Caco-2 (cell line): ENCODE measurements at regions not wholly inside any gene's neighbourhood (a gene's known extent, or its start where the extent isn't known, plus 50 kb on each side); places are given as distances from the start of the nearest gene placed in this dataset.

ENCODE experiments used
- BruUV-seq: library from RNA; stranded (reverse); fragments of 400-500 nt; replicated peaks from 2 replicates; lab custom pipeline; 2021; lab: Mats Ljungman, UMichigan
- CTCF ChIA-PET: fragments of 300-600 bp; sonication (Branson Sonifier 250); formaldehyde crosslinking; loops from one replicate; lab custom pipeline; 2022; ENCODE audit warnings: antibody characterized with exemption; lab: Charles Lee
- POLR2A ChIA-PET: fragments of 300-600 bp; sonication (Branson Sonifier 250); formaldehyde crosslinking; loops from one replicate; lab custom pipeline; 2022; ENCODE audit warnings: antibody characterized with exemption; lab: Charles Lee
- DNase-seq, 2 experiments: peaks; one replicate each; pipeline versions ENCODE4 v3.0.0 to v3.0.0-alpha.2; 2020 to 2022
- H3K27me3 ChIP-seq: replicated peaks from 2 replicates; pipeline ENCODE4 v1.6.0; 2011; ENCODE audit warnings: low read length; ENCODE audit not compliant: control insufficient read depth, insufficient read depth
- H3K36me3 ChIP-seq: 2 replicates; pipeline ENCODE4 v1.5.1; 2011; ENCODE audit warnings: low read length; ENCODE audit not compliant: control insufficient read depth, insufficient read depth
- H3K4me1 ChIP-seq: fragments of 250-450 bp; sonication (Bioruptor Pico); 2 replicates; pipeline ENCODE4 v1.5.1; 2020; ENCODE audit warnings: mild to moderate bottlenecking
- H3K4me3 ChIP-seq: 2 replicates; pipeline ENCODE4 v1.5.1; 2011; ENCODE audit warnings: low read depth, mild to moderate bottlenecking, control low read depth, low read length
- H3K9me3 ChIP-seq: fragments of 250-450 bp; sonication (Bioruptor Pico); 2 replicates; pipeline ENCODE4 v1.5.1; 2020; ENCODE audit warnings: mild to moderate bottlenecking, moderate library complexity
- H3K27ac Mint-ChIP-seq: one replicate; pipeline ENCODE4 v1.8.0; 2022; ENCODE audit warnings: mixed read lengths; ENCODE audit not compliant: unreplicated experiment
- H3K27me3 Mint-ChIP-seq: one replicate; pipeline ENCODE4 v1.8.0; 2022; ENCODE audit warnings: mixed read lengths; ENCODE audit not compliant: insufficient read depth, unreplicated experiment
- H3K36me3 Mint-ChIP-seq: one replicate; pipeline ENCODE4 v1.8.0; 2022; ENCODE audit warnings: mild to moderate bottlenecking, mixed read lengths; ENCODE audit not compliant: insufficient read depth, unreplicated experiment
- H3K4me1 Mint-ChIP-seq: one replicate; pipeline ENCODE4 v1.8.0; 2022; ENCODE audit warnings: low read depth, mixed read lengths; ENCODE audit not compliant: unreplicated experiment
- H3K4me3 Mint-ChIP-seq: one replicate; pipeline ENCODE4 v1.8.0; 2022; ENCODE audit warnings: mild to moderate bottlenecking, moderate library complexity, mixed read lengths; ENCODE audit not compliant: unreplicated experiment
- H3K9me3 Mint-ChIP-seq: one replicate; pipeline ENCODE4 v1.8.0; 2022; ENCODE audit warnings: mixed read lengths; ENCODE audit not compliant: unreplicated experiment
- intact Hi-C: fragments of 100-400 bp; cut with micrococcal nuclease; formaldehyde crosslinking; loops from one replicate; pipeline ENCODE4 v1.10.0; 2022; ENCODE audit not compliant: unreplicated experiment
- TF ChIP-seq, protein P1 (sequence below), 2 experiments: fragments of 200-600 bp in 1 of 2; IDR thresholded peaks; 1 replicate in 1 of 2; 2 replicates in 1 of 2; pipeline versions ENCODE4 v1.5.1 to v1.8.0; 2011 to 2022; ENCODE audit warnings: antibody characterized with exemption in 1 of 2, control low read depth in 1 of 2, inconsistent platforms in 1 of 2, low read depth in 1 of 2, low read length in 1 of 2, mild to moderate bottlenecking in 1 of 2, moderate library complexity in 1 of 2; ENCODE audit not compliant: insufficient read depth in 1 of 2, severe bottlenecking in 1 of 2, unreplicated experiment in 1 of 2

DNA sequence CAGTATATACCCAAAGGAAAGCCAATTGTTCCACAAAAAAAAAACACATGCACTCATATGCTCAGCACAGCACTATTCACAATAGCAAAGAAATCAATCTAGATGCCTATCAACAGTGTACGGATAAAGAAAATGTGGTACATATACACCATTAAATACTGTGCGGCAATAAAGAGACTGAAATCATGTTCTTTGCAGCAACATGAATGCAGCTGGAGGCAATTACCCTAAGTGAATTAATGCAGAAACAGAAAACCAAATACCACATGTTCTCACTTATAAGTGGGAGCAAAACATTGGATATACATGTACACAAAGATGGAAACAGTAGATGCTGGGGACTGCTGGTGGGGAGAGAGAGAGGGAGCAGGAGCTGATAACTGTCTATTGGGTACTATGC, 124.2 kb upstream of the AADACL2 start:
- no peaks in the 10 kb centered on the region for H3K36me3 ChIP-seq

DNA sequence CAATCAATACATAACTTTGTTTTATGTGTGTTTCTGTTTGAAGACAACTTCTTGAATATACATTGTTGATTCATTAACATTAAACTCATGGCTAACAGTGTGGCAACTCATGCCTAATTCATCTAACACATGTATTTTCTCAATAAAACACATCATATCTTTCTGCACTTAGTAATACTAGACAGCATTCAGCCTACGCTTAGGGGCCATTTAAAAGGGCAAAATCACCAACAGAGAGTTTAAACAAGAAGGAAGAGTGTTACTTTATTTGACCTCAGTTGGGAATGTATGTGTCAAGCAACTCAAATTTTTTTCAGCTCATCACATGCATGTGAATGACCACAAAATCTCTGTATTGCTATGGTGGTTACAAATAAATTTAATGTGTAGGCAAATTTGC, 128.8 kb upstream of the AADACL2 start:
- Histone ChIP-seq H3K4me1 (no peaks in the 10 kb centered on the region), H3K36me3 (no peaks in the 10 kb centered on the region), H3K9me3 (no peaks in the 10 kb centered on the region), H3K27me3 (no peaks in the 10 kb centered on the region), H3K4me3 (no peak overlapping the region)
- DNase-seq: no peak
- intact Hi-C loops: no loop called here
- no peaks in the 10 kb centered on the region for H3K4me1 Mint-ChIP-seq
- no peaks in the 10 kb centered on the region for H3K36me3 Mint-ChIP-seq
- BruUV-seq: no TSS peak
- H3K27ac Mint-ChIP-seq: no peak overlapping the region
- ChIA-PET POLR2A (no interaction called here), CTCF (no interaction called here)
- no peaks in the 10 kb centered on the region for H3K27me3 Mint-ChIP-seq
- H3K9me3 Mint-ChIP-seq: peaks cover 11% of the 10 kb centered on the region
- H3K4me3 Mint-ChIP-seq: no peak overlapping the region
- TF ChIP-seq, protein P1, sequence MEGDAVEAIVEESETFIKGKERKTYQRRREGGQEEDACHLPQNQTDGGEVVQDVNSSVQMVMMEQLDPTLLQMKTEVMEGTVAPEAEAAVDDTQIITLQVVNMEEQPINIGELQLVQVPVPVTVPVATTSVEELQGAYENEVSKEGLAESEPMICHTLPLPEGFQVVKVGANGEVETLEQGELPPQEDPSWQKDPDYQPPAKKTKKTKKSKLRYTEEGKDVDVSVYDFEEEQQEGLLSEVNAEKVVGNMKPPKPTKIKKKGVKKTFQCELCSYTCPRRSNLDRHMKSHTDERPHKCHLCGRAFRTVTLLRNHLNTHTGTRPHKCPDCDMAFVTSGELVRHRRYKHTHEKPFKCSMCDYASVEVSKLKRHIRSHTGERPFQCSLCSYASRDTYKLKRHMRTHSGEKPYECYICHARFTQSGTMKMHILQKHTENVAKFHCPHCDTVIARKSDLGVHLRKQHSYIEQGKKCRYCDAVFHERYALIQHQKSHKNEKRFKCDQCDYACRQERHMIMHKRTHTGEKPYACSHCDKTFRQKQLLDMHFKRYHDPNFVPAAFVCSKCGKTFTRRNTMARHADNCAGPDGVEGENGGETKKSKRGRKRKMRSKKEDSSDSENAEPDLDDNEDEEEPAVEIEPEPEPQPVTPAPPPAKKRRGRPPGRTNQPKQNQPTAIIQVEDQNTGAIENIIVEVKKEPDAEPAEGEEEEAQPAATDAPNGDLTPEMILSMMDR (IDR thresholded peaks at IDR 0.05; ENCODE audit: insufficient read depth in 1 of 2, low read depth in 1 of 2, low read length in 1 of 2, severe bottlenecking in 1 of 2, unreplicated experiment in 1 of 2): no peak

More for the DNA sequence above, 124.2 kb upstream of the AADACL2 start:
- no TSS peak for BruUV-seq
- no peaks in the 10 kb centered on the region for H3K36me3 Mint-ChIP-seq
- intact Hi-C loops: no loop called here
- TF ChIP-seq, protein P1 (IDR thresholded peaks at IDR 0.05; ENCODE audit: insufficient read depth in 1 of 2, low read depth in 1 of 2, low read length in 1 of 2, severe bottlenecking in 1 of 2, unreplicated experiment in 1 of 2): no peak
- Histone ChIP-seq H3K4me1 (no peaks in the 10 kb centered on the region), H3K27me3 (no peaks in the 10 kb centered on the region), H3K4me3 (no peak overlapping the region), H3K9me3 (no peaks in the 10 kb centered on the region)
- no peaks in the 10 kb centered on the region for H3K27me3 Mint-ChIP-seq
- H3K9me3 Mint-ChIP-seq: peaks cover 18% of the 10 kb centered on the region
- no peak for DNase-seq
- ChIA-PET POLR2A (no interaction called here), CTCF (no interaction called here)
- no peaks in the 10 kb centered on the region for H3K4me1 Mint-ChIP-seq
- H3K4me3 Mint-ChIP-seq: no peak overlapping the region
- H3K27ac Mint-ChIP-seq: no peak overlapping the region

DNA sequence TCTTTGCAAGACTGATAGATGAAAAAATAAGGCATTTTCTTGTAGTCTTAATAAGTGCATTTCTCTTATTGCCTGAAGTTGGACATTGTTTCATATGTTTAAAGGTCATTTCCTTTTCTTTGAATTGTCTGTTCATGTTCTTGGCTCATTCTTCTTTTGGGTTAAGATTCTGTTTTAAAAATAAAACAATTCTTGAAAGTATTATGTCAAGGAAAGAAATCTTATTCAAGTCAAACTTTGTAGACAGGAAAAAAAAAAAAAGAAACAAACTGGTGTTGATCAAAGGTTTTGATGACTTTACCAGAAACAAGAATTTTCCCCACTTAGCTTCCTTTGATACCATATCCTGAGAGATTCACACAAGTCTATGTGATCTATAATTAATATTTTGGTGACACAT, 132.9 kb upstream of the AADACL2 start:
- Mint-ChIP-seq H3K27me3 (no peaks in the 10 kb centered on the region), H3K4me1 (peaks cover 6% of the 10 kb centered on the region), H3K36me3 (no peaks in the 10 kb centered on the region), H3K4me3 (no peak overlapping the region), H3K9me3 (no peaks in the 10 kb centered on the region), H3K27ac (no peak overlapping the region)
- H3K36me3 ChIP-seq: no peaks in the 10 kb centered on the region
- H3K9me3 ChIP-seq: no peaks in the 10 kb centered on the region
- no peaks in the 10 kb centered on the region; the same call in 1 of the 2 replicates for H3K4me1 ChIP-seq
- no TSS peak for BruUV-seq
- intact Hi-C loops: no loop called here
- TF ChIP-seq, protein P1 (IDR thresholded peaks at IDR 0.05; ENCODE audit: insufficient read depth in 1 of 2, low read depth in 1 of 2, low read length in 1 of 2, severe bottlenecking in 1 of 2, unreplicated experiment in 1 of 2): no peak
- no peak for DNase-seq
- POLR2A ChIA-PET: no interaction called here
- CTCF ChIA-PET: no interaction called here
- H3K4me3 ChIP-seq: no peak overlapping the region
- no peaks in the 10 kb centered on the region for H3K27me3 ChIP-seq
